ENCODE measurements at regions not wholly inside any gene's neighbourhood (a gene's known extent, or its start where the extent isn't known, plus 50 kb on each side); places are given as distances from the start of the nearest gene placed in this dataset.

- no peak for DNase-seq
Measured at GRCh38 chr9:88077071-88077617, 61.1 kb downstream of the SPATA31C2 start.

GRCh38 chr9:88076286-88077070, 61.8 kb downstream of the SPATA31C2 start:
- peak in 1 of 2 donors; percentile 6 for DNase-seq

GRCh38 chr9:88075966-88076285, 62.3 kb downstream of the SPATA31C2 start:
- no peak for DNase-seq

GRCh38 chr9:88075506-88075905, 62.8 kb downstream of the SPATA31C2 start:
- no peak for DNase-seq

- no peak for DNase-seq
Measured at GRCh38 chr9:88074931-88075330, 63.3 kb downstream of the SPATA31C2 start.

GRCh38 chr9:88072831-88073375, 65.4 kb downstream of the SPATA31C2 start:
- DNase-seq, result no peak

- no peak for DNase-seq
Measured at GRCh38 chr9:88071331-88071730, 66.9 kb downstream of the SPATA31C2 start.

- DNase-seq, result no peak
Measured at GRCh38 chr9:88065619-88066018, 72.7 kb downstream of the SPATA31C2 start.

- no peak for DNase-seq
Measured at GRCh38 chr9:88064554-88064953, 73.7 kb downstream of the SPATA31C2 start.

- DNase-seq, result no peak
Measured at GRCh38 chr9:88060746-88061145, 77.5 kb downstream of the SPATA31C2 start.

GRCh38 chr9:88059469-88059868, 78.8 kb downstream of the SPATA31C2 start:
- DNase-seq, result no peak

GRCh38 chr9:88056876-88057275, 81.4 kb downstream of the SPATA31C2 start:
- no peak for DNase-seq

GRCh38 chr9:88053856-88054501, 79.6 kb upstream of the CDK20 start:
- no peak for DNase-seq

GRCh38 chr9:88052321-88052965, 78.1 kb upstream of the CDK20 start:
- no peak for DNase-seq

GRCh38 chr9:88051138-88051537, 76.8 kb upstream of the CDK20 start:
- no peak for DNase-seq

- no peak for DNase-seq
Measured at GRCh38 chr9:88049677-88050307, 75.5 kb upstream of the CDK20 start.

GRCh38 chr9:88046542-88046941, 72.2 kb upstream of the CDK20 start:
- DNase-seq, result no peak

- DNase-seq, result no peak
Measured at GRCh38 chr9:88045686-88046085, 71.4 kb upstream of the CDK20 start.

GRCh38 chr9:88044200-88044599, 69.9 kb upstream of the CDK20 start:
- DNase-seq, result no peak

GRCh38 chr9:88043647-88044046, 69.3 kb upstream of the CDK20 start:
- no peak for DNase-seq

- no peak for DNase-seq
Measured at GRCh38 chr9:88041447-88041846, 67.1 kb upstream of the CDK20 start.

GRCh38 chr9:88037285-88037845, 63.0 kb upstream of the CDK20 start:
- no peak for DNase-seq

- no peak for DNase-seq
Measured at GRCh38 chr9:88034964-88035363, 60.6 kb upstream of the CDK20 start.

Data from CD4-positive, alpha-beta T cell treated with Interferon alpha-2 for 1 hour (primary cell).